SK-MEL-5 (cell line): ENCODE measurements at regions not wholly inside any gene's neighbourhood (a gene's known extent, or its start where the extent isn't known, plus 50 kb on each side); places are given as distances from the start of the nearest gene placed in this dataset.
"Not testable (repeated sequence)": the region's sequence is repeated elsewhere in the genome, so short reads cannot be mapped to it uniquely, and the experiment has no call there.

Source experiments
- DNase-seq: peaks from one replicate; pipeline ENCODE4 v3.0.0-alpha.2; 2016; ENCODE audit warnings: low read depth, low spot score
- in situ Hi-C: cut with HindIII; loops from 2 replicates; pipeline ENCODE4 v1.10.0; 2016; ENCODE audit warnings: low sequenced_read_pairs, high pct_unique_total_duplicates, low pct_unique_long_range_greater_than_20kb

DNA sequence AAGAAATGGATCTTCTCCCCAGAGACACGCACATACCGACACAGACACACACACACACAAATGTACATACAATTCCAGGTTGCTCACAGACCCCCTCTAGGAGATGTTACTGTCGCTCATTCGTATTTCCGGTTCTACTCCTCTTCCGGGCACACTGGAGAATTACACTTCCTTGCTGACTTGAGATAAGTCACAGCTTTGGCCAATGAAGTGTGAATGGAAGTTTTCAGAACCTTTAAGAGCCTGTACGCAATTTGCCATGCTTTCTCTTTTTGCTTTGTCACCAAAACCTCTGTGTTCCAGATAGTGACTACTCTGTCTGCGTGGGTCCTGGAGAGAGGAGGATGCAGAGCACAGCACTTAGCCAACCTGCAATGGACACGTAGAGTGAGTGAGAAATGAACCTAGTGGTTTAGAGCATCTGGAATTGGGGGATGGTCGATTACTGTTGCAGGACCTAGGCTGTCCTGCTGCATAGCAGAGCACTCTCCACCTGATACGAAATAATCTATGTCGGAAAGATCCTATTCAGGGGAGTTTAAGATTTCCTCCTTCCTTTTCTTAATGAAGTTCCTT lies 239.5 kb upstream of the TET2 start:
- in situ Hi-C loops: no loop called here
- no peak for DNase-seq

- in situ Hi-C loops: no loop called here
- DNase-seq: no peak
These were observed 238.7 kb upstream of the TET2 start for GRCh38 chr4:104907991-104908390.

- no peak for DNase-seq
- in situ Hi-C loops: no loop called here
These were observed 237.3 kb upstream of the TET2 start for GRCh38 chr4:104909376-104909775.

- in situ Hi-C loops: no loop called here
- no peak for DNase-seq
These were observed 234.2 kb upstream of the TET2 start for GRCh38 chr4:104912518-104912917.

DNA sequence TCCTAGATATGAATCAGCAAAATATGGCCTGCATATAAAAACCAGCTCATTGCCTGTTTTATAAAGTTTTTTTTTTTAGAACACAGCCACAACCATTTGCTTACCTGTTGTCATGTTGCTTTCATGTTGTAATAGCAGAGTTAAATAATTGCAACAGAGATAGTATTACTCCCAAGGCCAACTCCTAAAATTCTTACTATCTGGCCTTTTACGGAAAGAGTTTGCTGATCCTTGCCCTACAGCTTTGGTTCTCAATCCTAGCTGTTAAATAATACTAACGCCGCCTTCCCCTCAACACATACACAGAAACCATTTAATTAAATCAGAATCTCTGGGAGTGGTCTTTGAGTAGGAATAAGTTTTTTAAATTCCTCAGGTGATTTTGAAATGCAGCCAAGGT lies 231.3 kb upstream of the TET2 start:
- in situ Hi-C loops: no loop called here
- DNase-seq: no peak

GRCh38 chr4:104915864-104916263 lies 230.8 kb upstream of the TET2 start:
- DNase-seq: no peak
- in situ Hi-C loops: no loop called here

- in situ Hi-C loops: no loop called here
- DNase-seq: no peak
These were observed 227.3 kb upstream of the TET2 start for GRCh38 chr4:104919406-104919805.

DNA sequence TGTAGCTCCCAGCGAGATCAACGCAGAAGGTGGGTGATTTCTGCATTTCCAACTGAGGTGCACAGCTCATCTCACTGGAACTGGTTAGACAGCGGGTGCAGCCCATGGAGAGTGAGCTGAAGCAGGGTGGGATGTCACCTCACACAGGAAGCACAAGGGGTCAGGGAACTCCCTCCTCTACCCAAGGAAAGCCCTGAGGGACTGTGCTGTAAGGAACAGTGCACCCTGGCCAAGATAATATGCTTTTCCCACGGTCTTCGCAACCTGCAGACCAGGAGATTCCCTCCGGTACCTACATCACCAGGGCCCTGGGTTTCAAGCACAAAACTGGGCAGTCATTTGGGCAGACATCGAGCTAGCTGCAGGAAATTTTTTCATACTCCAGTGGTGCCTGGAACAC lies 216.4 kb upstream of the TET2 start:
- in situ Hi-C loops: no loop called here
- no peak for DNase-seq

GRCh38 chr4:104930745-104931736 lies 215.6 kb upstream of the TET2 start:
- in situ Hi-C loops: not testable (repeated sequence)
- peak; percentile 37 for DNase-seq

GRCh38 chr4:104938624-104939023 lies 208.1 kb upstream of the TET2 start:
- no peak for DNase-seq
- in situ Hi-C loops: no loop called here

- in situ Hi-C loops: no loop called here
- no peak for DNase-seq
These were observed 205.7 kb upstream of the TET2 start for GRCh38 chr4:104940927-104941326.

DNA sequence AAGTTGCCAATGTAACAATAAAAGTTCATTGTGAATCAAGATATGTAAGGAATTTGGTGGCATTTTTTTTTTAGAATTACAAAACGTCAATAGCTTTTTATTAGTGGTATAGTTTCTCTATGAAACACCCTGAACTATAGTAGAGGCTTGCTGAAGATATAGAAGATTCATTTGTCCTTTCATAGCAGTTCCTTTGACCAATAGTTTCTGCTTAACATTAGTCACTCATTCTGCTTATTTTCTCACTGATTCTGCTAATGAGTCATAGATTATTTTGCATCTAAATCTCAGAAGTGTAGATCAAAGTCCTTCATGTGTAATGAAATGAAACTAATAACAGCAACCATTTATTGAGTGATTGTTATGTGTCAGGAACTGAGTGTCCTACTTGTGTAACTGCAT lies 205.0 kb upstream of the TET2 start:
- DNase-seq: peak; percentile 87
- in situ Hi-C loops: no loop called here

DNA sequence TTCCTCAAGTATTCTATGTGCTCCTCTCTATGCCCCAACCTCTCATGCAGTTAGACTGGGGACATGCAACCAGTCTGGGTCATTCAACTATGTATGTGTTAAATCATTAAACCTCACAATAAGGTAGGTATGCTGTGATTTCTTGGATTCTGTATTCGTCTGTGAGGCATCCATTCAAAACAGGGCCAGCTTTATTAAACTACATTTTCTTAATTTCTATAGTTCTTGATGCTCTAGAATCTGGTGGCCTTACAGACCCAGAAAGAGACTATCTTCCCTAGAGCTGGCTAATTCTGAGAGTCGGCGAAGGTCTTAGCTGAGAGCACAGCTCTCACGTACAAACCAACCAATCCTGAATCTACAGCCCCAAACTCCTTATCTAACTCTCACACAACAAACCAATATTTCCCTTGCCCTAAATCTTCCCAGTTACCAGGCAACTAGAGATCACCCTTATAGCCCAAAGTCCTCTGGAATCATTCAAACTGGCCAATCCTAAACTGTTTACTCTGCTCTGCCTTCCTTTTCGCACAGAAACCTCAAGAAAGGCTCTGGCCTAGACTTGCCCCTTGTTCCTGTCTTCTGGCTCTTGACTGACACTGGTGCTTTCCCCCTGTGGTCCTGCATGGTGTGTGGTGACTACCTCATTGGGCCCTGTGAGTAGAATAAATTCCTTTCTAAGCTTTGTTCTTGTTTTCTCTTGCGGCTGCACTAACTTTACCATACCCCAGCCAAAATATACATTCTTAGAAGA lies 203.5 kb upstream of the TET2 start:
- in situ Hi-C loops: no loop called here

GRCh38 chr4:104944596-104944995 lies 202.1 kb upstream of the TET2 start:
- in situ Hi-C loops: no loop called here
- DNase-seq: no peak

More for the DNA sequence above, 203.5 kb upstream of the TET2 start:
- DNase-seq: no peak

DNA sequence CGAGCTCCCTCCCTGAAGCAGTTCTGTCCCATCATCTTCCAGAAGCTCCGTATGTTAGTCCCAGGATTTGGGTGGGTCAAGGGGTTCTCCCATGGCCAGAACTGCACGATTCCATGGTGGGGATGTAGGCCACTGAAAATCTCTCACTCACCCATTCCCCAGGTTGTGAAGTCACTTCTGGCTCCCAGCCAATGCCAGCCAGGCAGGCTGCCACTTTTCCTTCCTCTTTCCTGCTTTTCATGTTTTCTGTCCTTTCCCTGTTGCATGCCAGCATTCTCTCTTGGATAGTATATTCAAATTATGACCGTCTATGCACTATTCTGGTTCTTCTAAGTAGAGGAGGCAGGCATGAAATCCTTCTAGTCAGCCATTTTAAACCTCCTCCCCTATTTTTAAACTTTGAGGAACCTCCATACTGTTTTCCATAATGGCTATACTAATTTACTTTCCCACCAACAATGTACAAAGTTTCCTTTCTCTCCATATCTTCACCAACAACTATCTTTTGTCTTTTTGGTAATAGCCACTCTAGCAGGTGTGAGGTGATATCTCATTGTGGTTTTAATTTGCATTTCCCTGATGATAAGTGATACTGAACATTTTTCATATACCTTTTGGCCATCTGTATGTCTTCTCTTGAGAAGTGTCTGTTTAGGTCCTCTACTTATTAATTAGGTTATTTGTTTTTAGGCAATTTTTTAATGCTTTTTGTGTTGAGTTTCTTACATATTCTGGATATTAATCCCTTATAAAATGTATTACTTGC lies 182.1 kb upstream of the TET2 start:
- in situ Hi-C loops: no loop called here
- DNase-seq: no peak

GRCh38 chr4:104966349-104967033 lies 180.2 kb upstream of the TET2 start:
- in situ Hi-C loops: no loop called here
- DNase-seq: peak; percentile 10

DNA sequence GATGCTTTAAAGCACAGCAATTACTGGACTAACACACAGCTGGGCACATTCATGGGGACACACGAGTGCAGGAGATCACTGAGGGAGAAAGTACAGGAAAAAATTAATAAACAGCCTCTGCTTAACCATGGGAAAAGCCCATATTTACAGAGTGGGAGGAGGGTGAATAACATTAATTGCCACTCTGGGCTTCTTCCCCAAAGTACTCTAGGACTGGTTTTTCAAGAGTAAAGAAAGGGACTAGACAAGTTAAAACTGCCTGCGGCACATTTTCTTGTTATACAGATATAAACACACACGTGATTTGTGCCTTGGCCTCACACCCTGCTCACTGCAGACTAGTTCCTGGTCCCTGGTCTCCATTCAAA lies 179.7 kb upstream of the TET2 start:
- in situ Hi-C loops: no loop called here
- DNase-seq: peak; percentile 2
